Neural progenitor cell (in vitro differentiated cells): ENCODE measurements at regions not wholly inside any gene's neighbourhood (a gene's known extent, or its start where the extent isn't known, plus 50 kb on each side); places are given as distances from the start of the nearest gene placed in this dataset.

ENCODE experiments used
- DNase-seq: peaks from one replicate; pipeline ENCODE4 v3.0.0-alpha.2; 2016; ENCODE audit warnings: low spot score
- H2AFZ ChIP-seq: fragments of 200-600 bp; sonication (generic); replicated peaks from 2 replicates; pipeline ENCODE4 v1.6.1; 2016; ENCODE audit warnings: antibody characterized with exemption
- H3F3A ChIP-seq: fragments of 200-600 bp; sonication (generic); 2 replicates; pipeline ENCODE4 v1.6.1; 2016; ENCODE audit warnings: antibody characterized with exemption, low read depth
- H3K27ac ChIP-seq: fragments of 200-600 bp; sonication (generic); 2 replicates; pipeline ENCODE4 v1.5.1; 2016; ENCODE audit warnings: mild to moderate bottlenecking
- H3K27me3 ChIP-seq: fragments of 200-600 bp; sonication (generic); 2 replicates; pipeline ENCODE4 v1.6.1; 2016; ENCODE audit warnings: mild to moderate bottlenecking, moderate library complexity
- H3K36me3 ChIP-seq: fragments of 200-600 bp; sonication (generic); 2 replicates; pipeline ENCODE4 v1.5.1; 2016
- H3K4me1 ChIP-seq: fragments of 200-600 bp; sonication (generic); 2 replicates; pipeline ENCODE4 v1.6.1; 2016; ENCODE audit warnings: mixed run types
- H3K4me2 ChIP-seq: fragments of 200-600 bp; sonication (generic); 2 replicates; pipeline ENCODE4 v1.6.1; 2016
- H3K4me3 ChIP-seq: fragments of 200-600 bp; sonication (generic); 2 replicates; pipeline ENCODE4 v1.5.1; 2016
- H3K79me2 ChIP-seq: fragments of 200-600 bp; sonication (generic); 2 replicates; pipeline ENCODE4 v1.6.1; 2016; ENCODE audit warnings: low read depth
- H3K9ac ChIP-seq: fragments of 200-600 bp; sonication (generic); 2 replicates; pipeline ENCODE4 v1.6.1; 2016
- H3K9me3 ChIP-seq: fragments of 200-600 bp; sonication (generic); 2 replicates; pipeline ENCODE4 v1.5.1; 2016; ENCODE audit warnings: low read depth
- H4K20me1 ChIP-seq: fragments of 200-600 bp; sonication (generic); 2 replicates; pipeline ENCODE4 v1.6.1; 2016; ENCODE audit warnings: low read depth
- H3K27ac Mint-ChIP-seq: 3 replicates; pipeline ENCODE4 v1.8.0; 2021; ENCODE audit warnings: mixed read lengths
- H3K27me3 Mint-ChIP-seq: 2 replicates; pipeline ENCODE4 v1.8.0; 2022; ENCODE audit warnings: low read depth, mild to moderate bottlenecking, inconsistent platforms, moderate library complexity, mixed read lengths; ENCODE audit not compliant: insufficient read depth
- H3K36me3 Mint-ChIP-seq: 3 replicates; pipeline ENCODE4 v1.8.0; 2021; ENCODE audit warnings: mixed read lengths
- H3K4me1 Mint-ChIP-seq: 3 replicates; pipeline ENCODE4 v1.8.0; 2021; ENCODE audit warnings: mixed read lengths
- H3K4me3 Mint-ChIP-seq: 3 replicates; pipeline ENCODE4 v1.8.0; 2021; ENCODE audit warnings: mild to moderate bottlenecking, moderate library complexity, mixed read lengths
- H3K9me3 Mint-ChIP-seq: 3 replicates; pipeline ENCODE4 v1.8.0; 2020; ENCODE audit warnings: mixed read lengths
- CTCF ChIP-seq: fragments of 200-600 bp; sonication (generic); IDR thresholded peaks from 2 replicates; pipeline ENCODE4 v1.5.1; 2017; ENCODE audit warnings: antibody characterized with exemption, mild to moderate bottlenecking
- EZH2 ChIP-seq: fragments of 200-600 bp; sonication (generic); IDR thresholded peaks from 2 replicates; pipeline ENCODE4 v1.6.1; 2017; ENCODE audit warnings: antibody characterized with exemption, mild to moderate bottlenecking, moderate library complexity
- EZH2phosphoT487 ChIP-seq: fragments of 200-600 bp; sonication (generic); IDR thresholded peaks from 2 replicates; pipeline ENCODE4 v1.6.1; 2017; ENCODE audit warnings: antibody characterized with exemption

DNA sequence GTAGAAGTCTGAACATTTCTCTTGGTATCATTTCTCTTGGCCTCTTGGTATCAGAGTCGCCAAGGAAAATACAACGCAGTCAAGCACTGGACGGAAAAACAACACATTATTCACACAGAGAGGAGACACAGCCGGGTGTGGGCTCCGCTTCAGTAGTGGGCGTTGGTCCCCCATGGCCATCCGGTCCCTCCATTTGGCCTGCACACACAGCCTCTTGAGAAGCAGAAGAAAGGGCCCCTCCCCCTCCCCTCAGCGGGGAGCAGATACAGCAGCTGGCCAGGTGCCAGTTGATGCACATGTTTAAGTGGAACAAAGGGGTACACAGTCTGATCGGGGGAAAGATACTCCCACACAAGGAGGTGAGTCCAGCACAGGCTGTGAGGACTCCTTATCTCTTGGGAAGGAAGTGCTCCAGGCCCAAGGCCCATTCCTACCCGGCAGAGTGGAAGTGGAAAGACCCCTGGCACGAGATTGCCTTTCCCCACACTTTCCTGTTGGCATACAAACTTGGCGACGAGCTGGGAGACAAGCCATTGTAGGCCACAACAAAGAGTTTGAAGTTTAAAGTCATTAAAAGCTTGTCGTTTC lies 311.3 kb downstream of the FAM72C start:
- Histone ChIP-seq H2AFZ (no peak overlapping the region), H3K9me3 (peaks cover 19% of the 10 kb centered on the region), H3K4me2 (no peak overlapping the region), H3K27me3 (no peaks in the 10 kb centered on the region), H3K27ac (no peak overlapping the region), H4K20me1 (no peaks in the 10 kb centered on the region), H3K36me3 (no peaks in the 10 kb centered on the region), H3F3A (no peaks in the 10 kb centered on the region), H3K4me1 (no peaks in the 10 kb centered on the region), H3K79me2 (no peaks in the 10 kb centered on the region), H3K9ac (no peak overlapping the region), H3K4me3 (no peak overlapping the region)
- peaks cover 7% of the 10 kb centered on the region for H3K27me3 Mint-ChIP-seq
- H3K9me3 Mint-ChIP-seq, result peaks cover 71% of the 10 kb centered on the region
- DNase-seq, result no peak
- no peaks in the 10 kb centered on the region for H3K4me1 Mint-ChIP-seq
- no peaks in the 10 kb centered on the region for H3K36me3 Mint-ChIP-seq
- H3K27ac Mint-ChIP-seq, result no peak overlapping the region
- no peak for TF ChIP-seq EZH2
- no peak for TF ChIP-seq CTCF
- TF ChIP-seq EZH2phosphoT487, result no peak
- no peak overlapping the region for H3K4me3 Mint-ChIP-seq

DNA sequence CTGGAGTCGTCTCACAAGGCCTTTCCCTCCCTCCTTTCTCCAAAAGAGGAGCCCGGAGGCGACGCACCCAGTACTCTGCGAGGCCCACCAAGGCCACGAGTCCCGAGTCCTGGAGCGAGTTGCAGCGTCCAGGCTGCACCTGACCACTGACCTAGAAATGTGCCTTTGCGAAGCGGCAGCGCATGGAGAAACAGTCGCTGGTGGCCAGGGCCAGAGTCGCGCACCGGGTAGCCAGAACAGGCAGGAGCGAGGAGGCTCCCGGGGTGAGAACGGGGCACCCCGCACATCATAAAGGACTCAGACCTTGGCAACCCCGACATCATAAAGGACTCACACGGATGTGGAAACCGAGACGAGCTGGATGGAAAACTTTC lies 318.4 kb downstream of the FAM72C start:
- Mint-ChIP-seq H3K36me3 (no peaks in the 10 kb centered on the region), H3K27me3 (peaks cover 2% of the 10 kb centered on the region), H3K9me3 (peaks cover 78% of the 10 kb centered on the region), H3K27ac (no peak overlapping the region), H3K4me3 (no peak overlapping the region), H3K4me1 (no peaks in the 10 kb centered on the region)
- Histone ChIP-seq H3K4me3 (no peak overlapping the region), H3F3A (no peaks in the 10 kb centered on the region), H3K27me3 (no peaks in the 10 kb centered on the region), H4K20me1 (no peaks in the 10 kb centered on the region), H3K9me3 (peaks cover 15% of the 10 kb centered on the region), H3K79me2 (no peaks in the 10 kb centered on the region), H3K4me2 (no peak overlapping the region), H3K36me3 (no peaks in the 10 kb centered on the region), H3K9ac (no peak overlapping the region), H3K4me1 (no peaks in the 10 kb centered on the region), H3K27ac (no peak overlapping the region), H2AFZ (no peak overlapping the region)
- no peak for TF ChIP-seq EZH2
- TF ChIP-seq CTCF, result no peak
- no peak for TF ChIP-seq EZH2phosphoT487
- DNase-seq, result no peak

- Histone ChIP-seq H3K36me3 (no peaks in the 10 kb centered on the region), H2AFZ (no peak overlapping the region), H3K27me3 (no peaks in the 10 kb centered on the region), H4K20me1 (no peaks in the 10 kb centered on the region), H3F3A (no peaks in the 10 kb centered on the region), H3K79me2 (no peaks in the 10 kb centered on the region), H3K27ac (no peak overlapping the region), H3K9ac (no peak overlapping the region), H3K4me1 (no peaks in the 10 kb centered on the region), H3K9me3 (peaks cover 12% of the 10 kb centered on the region), H3K4me2 (no peak overlapping the region), H3K4me3 (no peak overlapping the region)
- Mint-ChIP-seq H3K4me3 (no peak overlapping the region), H3K36me3 (no peaks in the 10 kb centered on the region), H3K4me1 (no peaks in the 10 kb centered on the region), H3K27me3 (peaks cover 2% of the 10 kb centered on the region), H3K9me3 (peaks cover 73% of the 10 kb centered on the region), H3K27ac (no peak overlapping the region)
- TF ChIP-seq EZH2 (no peak), EZH2phosphoT487 (no peak), CTCF (no peak)
- no peak for DNase-seq
Observed at GRCh38 chr1:143652744-143653428, 318.9 kb downstream of the FAM72C start.
